Epithelial cell of esophagus (primary cell): ENCODE measurements at regions not wholly inside any gene's neighbourhood (a gene's known extent, or its start where the extent isn't known, plus 50 kb on each side); places are given as distances from the start of the nearest gene placed in this dataset.

Source experiments
- DNase-seq: peaks from one replicate; pipeline ENCODE4 v3.0.0; 2010; ENCODE audit warnings: low read depth
- H3K4me3 ChIP-seq: 2 replicates; pipeline ENCODE4 v1.5.1; 2011; ENCODE audit warnings: mild to moderate bottlenecking, low read length, control low read depth
- TF ChIP-seq, protein P1 (sequence below): IDR thresholded peaks from 2 replicates; pipeline ENCODE4 v1.5.1; 2011; ENCODE audit warnings: low read depth, mild to moderate bottlenecking, low read length, control low read depth, inconsistent platforms; ENCODE audit not compliant: insufficient read depth; ENCODE audit errors: missing control alignments

- H3K4me3 ChIP-seq, result no peak overlapping the region
- no peak for DNase-seq
- TF ChIP-seq, protein P1, sequence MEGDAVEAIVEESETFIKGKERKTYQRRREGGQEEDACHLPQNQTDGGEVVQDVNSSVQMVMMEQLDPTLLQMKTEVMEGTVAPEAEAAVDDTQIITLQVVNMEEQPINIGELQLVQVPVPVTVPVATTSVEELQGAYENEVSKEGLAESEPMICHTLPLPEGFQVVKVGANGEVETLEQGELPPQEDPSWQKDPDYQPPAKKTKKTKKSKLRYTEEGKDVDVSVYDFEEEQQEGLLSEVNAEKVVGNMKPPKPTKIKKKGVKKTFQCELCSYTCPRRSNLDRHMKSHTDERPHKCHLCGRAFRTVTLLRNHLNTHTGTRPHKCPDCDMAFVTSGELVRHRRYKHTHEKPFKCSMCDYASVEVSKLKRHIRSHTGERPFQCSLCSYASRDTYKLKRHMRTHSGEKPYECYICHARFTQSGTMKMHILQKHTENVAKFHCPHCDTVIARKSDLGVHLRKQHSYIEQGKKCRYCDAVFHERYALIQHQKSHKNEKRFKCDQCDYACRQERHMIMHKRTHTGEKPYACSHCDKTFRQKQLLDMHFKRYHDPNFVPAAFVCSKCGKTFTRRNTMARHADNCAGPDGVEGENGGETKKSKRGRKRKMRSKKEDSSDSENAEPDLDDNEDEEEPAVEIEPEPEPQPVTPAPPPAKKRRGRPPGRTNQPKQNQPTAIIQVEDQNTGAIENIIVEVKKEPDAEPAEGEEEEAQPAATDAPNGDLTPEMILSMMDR, result no peak
Measured at GRCh38 chr7:155991470-155991869, 179.2 kb upstream of the SHH start.

DNA sequence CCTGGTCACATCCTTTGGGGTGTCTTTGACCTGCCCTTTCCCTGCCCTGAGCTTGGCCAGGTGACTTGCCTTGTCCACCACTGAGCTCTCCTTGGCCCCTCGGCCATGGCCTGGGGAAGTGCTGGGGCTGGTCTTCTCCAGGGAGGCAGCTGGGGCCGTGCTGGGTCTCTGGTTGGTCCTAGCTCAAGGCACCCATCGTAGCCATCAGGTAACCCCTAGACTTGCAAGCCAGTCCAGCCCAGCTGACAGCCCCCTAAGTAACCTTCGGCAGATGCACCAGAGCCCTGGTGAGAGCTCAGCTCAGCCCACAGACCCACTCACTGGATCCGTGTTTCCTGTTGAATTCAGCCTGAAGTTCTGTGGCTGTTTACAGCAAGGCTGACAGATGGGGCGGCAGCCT, 176.2 kb upstream of the SHH start:
- no peak for DNase-seq
- TF ChIP-seq, protein P1, result no peak

GRCh38 chr7:155987681-155988235, 175.5 kb upstream of the SHH start:
- TF ChIP-seq, protein P1, result no peak
- no peak overlapping the region for H3K4me3 ChIP-seq
- DNase-seq, result no peak

More for the DNA sequence above, 176.2 kb upstream of the SHH start:
- H3K4me3 ChIP-seq, result no peak overlapping the region

GRCh38 chr7:155986497-155987160, 174.4 kb upstream of the SHH start:
- TF ChIP-seq, protein P1, result no peak
- H3K4me3 ChIP-seq, result no peak overlapping the region
- DNase-seq, result no peak

DNA sequence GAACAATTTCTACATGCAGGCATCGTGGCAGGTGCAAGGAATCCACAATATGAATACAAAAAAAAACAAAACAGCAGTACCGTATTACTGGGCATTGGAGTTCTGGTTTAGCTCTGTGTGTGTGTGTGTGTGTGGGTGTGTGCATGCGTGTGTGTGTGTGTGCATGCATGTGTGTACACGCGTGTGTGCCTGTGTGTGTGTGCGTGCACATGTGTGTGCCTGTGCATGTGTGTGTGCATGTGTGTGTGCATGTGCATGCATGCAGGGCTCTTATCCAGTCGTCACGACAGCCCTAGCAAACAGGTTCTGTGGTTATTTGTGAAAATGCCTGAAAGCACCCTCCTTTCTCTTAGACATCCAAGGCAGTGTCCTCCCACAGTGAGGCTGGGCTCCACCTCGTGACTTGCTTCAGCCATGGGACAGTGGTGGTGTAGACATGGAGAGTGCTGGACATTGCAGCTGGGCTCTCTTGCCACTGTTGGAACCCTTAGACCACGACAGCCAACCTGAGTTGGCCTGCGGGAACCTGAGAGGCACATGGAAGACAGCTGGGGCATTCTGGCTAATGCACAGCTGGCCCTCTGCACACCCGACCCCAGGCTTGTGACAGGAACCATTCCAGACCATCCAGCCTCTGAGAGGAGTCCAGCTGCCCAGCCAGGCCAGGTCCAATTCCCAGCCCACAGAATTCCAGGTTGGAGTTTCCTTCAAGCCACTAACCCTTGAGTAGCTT, 173.4 kb upstream of the SHH start:
- no peak overlapping the region for H3K4me3 ChIP-seq
- no peak for DNase-seq
- TF ChIP-seq, protein P1, result no peak

GRCh38 chr7:155984609-155985405, 172.5 kb upstream of the SHH start:
- TF ChIP-seq, protein P1, result no peak
- DNase-seq, result no peak
- H3K4me3 ChIP-seq, result no peak overlapping the region
